GM12875 (cell line): ENCODE measurements at regions not wholly inside any gene's neighbourhood (a gene's known extent, or its start where the extent isn't known, plus 50 kb on each side); places are given as distances from the start of the nearest gene placed in this dataset.
"Not testable (repeated sequence)": the region's sequence is repeated elsewhere in the genome, so short reads cannot be mapped to it uniquely, and the experiment has no call there.

ENCODE experiments used
- H3K4me3 ChIP-seq: one replicate; pipeline ENCODE4 v1.5.1; 2011; ENCODE audit warnings: low read depth, low read length, control low read depth
- CTCF ChIP-seq: IDR thresholded peaks from 2 replicates; pipeline ENCODE4 v1.5.1; 2011; ENCODE audit warnings: low read depth, mild to moderate bottlenecking, control low read depth, inconsistent platforms, low read length, moderate library complexity, borderline replicate concordance; ENCODE audit not compliant: insufficient read depth

GRCh38 chr3:166714206-166714605, 665.9 kb downstream of the ZBBX start:
- TF ChIP-seq CTCF = no peak
- H3K4me3 ChIP-seq = no peak overlapping the region

- no peak overlapping the region for H3K4me3 ChIP-seq
- TF ChIP-seq CTCF = no peak
Measured at GRCh38 chr3:166713787-166714186, 666.3 kb downstream of the ZBBX start.

DNA sequence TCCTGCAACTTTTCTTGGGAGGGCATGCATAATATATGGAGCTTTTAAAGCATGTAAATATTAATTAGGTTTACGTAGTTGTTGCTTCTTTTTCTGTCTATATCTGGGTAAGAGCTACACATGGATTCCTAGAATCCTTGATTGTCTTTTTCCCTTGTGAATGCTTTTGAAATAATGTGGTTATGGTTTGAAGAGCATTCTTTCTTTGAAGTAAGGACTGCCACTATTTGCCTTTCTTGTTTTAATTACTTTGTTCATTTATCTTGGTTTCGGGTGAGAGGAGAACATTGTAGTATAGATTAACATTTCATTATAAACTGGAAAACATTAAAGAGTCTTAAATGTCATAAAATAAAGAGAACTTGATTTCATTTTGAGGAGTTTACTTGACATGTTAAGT, 674.0 kb downstream of the ZBBX start:
- H3K4me3 ChIP-seq = no peak overlapping the region
- TF ChIP-seq CTCF = no peak

DNA sequence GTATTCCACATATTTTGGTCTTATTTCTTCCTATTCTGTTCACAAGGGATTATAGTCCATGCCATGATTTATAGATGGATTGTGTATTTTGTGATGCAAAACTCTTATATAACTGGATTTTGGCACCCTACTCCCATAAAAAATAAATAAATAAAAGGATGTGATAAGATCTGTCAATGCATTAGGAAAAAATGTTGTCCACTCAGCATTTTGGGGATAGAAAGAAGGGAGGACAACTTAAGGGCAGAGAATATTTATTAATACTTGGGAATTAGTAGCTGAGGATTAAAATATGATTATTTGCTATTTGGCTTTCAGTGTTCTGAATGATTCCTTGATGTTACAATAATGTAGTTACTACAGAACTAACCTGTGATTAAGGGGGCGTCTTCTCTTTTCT, 682.6 kb downstream of the ZBBX start:
- TF ChIP-seq CTCF = no peak
- no peak overlapping the region for H3K4me3 ChIP-seq

DNA sequence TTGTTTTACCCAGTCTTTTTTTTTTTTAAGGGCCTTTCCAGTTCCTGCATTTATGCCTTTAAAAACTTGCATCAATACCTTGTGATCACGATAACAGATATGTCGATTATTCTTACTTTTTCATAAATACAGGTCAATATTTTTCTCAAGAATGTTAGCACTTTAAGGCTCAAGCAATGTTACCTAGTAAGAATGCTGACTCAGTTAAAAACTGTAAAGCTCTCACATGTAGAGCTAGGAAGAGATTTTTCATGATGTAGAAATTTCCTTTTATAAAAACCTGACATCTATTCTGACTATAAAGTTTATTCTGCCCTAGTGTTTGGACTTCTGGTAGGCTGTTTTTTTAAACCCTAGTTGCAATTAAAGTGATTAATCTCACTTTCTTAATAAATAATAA, 684.0 kb downstream of the ZBBX start:
- no peak overlapping the region for H3K4me3 ChIP-seq
- no peak for TF ChIP-seq CTCF

- no peak overlapping the region for H3K4me3 ChIP-seq
- TF ChIP-seq CTCF = no peak
Measured at GRCh38 chr3:166688665-166689064, 691.4 kb downstream of the ZBBX start.

DNA sequence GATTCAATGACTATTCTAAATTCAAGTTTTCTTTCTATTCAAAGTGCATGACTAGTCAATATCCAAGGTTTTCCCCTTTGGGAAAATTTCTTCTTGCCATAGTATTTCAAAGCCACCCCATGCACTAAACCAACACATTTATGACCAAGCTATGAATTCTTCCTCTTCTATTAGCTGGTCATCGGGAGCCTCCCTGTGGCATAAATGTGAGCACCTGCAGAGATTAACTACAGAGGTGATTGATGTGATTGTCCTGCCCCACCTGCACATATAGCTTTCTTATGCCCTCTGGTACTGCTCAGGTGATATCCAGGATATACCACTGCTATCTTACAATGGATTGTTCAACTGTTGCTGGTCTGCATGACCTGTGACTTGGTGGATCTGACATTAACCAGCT, 694.9 kb downstream of the ZBBX start:
- no peak for TF ChIP-seq CTCF
- H3K4me3 ChIP-seq = no peak overlapping the region

- H3K4me3 ChIP-seq = not testable (repeated sequence)
Measured at GRCh38 chr3:166684077-166684476, 696.0 kb downstream of the ZBBX start.
